Activated naive CD8-positive, alpha-beta T cell treated with anti-CD3 and anti-CD28 coated beads for 36 hours (primary cell): ENCODE measurements at regions not wholly inside any gene's neighbourhood (a gene's known extent, or its start where the extent isn't known, plus 50 kb on each side); places are given as distances from the start of the nearest gene placed in this dataset.

Experiments
- DNase-seq: peaks from one replicate; pipeline ENCODE4 v3.0.0; 2021
- H3K27ac Mint-ChIP-seq: one replicate; pipeline ENCODE4 v1.8.0; 2022; ENCODE audit warnings: mild to moderate bottlenecking, moderate library complexity, mixed read lengths
- H3K27me3 Mint-ChIP-seq: one replicate; pipeline ENCODE4 v1.8.0; 2022; ENCODE audit warnings: mild to moderate bottlenecking, mixed read lengths
- H3K36me3 Mint-ChIP-seq: one replicate; pipeline ENCODE4 v1.8.0; 2021; ENCODE audit warnings: mild to moderate bottlenecking, mixed read lengths
- H3K4me1 Mint-ChIP-seq: one replicate; pipeline ENCODE4 v1.8.0; 2021; ENCODE audit warnings: mixed read lengths
- H3K4me3 Mint-ChIP-seq: one replicate; pipeline ENCODE4 v1.8.0; 2022; ENCODE audit warnings: mild to moderate bottlenecking, moderate library complexity, mixed read lengths
- H3K9me3 Mint-ChIP-seq: one replicate; pipeline ENCODE4 v1.8.0; 2022; ENCODE audit warnings: mixed read lengths

DNA sequence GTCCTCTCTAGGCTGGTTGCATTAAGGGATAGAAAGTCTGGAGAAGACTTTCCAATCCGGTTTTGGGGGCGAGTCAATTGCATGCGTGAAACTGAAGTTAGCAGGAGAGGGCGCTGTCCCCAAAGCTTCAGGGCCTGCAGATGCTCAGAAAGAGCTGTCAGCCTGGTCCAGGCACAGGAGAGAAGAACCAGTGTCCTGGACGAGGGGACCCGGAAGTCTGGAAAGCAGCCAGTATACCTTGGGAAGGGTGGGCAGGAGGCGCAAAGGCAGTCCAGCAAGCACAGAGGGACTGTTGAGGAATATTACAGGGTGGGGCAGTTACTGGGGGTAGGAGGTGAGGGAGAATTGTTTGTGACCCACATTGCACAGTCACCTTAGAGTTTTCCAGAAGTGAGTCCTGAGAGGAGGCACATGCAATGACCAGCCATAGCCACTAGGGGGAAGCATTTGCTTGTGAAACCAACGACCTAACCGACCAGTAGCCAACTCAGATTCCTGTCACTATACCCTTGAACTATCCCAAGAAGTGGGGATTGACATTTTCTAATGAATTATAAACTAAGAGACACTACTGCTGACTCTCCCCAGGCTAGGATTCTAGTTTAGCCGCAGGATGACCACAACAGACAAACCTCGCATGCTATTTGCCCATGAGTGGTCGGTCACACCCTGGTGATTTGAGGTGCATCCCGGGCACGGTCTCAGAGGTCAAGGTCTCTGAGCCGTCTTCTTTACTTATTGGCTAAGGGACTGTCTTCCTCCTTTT lies 172.8 kb downstream of the RDH14 start:
- H3K27ac Mint-ChIP-seq = no peak overlapping the region
- H3K27me3 Mint-ChIP-seq = peaks cover 3% of the 10 kb centered on the region
- H3K9me3 Mint-ChIP-seq = no peaks in the 10 kb centered on the region
- peak; percentile 45 for DNase-seq
- no peak overlapping the region for H3K4me3 Mint-ChIP-seq
- H3K4me1 Mint-ChIP-seq = no peaks in the 10 kb centered on the region
- no peaks in the 10 kb centered on the region for H3K36me3 Mint-ChIP-seq

DNA sequence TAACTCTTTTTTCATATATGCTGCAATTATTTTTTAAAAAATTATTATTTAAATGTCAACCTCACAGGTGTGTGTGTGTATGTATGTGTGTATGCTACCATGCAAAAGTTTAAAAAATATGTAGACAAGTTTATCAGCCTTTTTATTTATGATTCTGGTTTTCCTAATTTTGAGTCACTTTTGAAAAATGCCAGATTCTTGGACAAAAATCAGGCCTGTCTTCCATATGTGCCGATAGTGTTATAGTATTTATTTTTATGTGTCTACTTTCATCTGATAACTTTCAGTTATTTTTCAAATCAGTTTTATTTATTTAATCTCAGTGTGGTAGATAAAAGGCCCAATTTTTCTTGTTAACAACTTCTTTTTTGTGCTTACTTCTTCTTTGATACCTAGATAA lies 176.2 kb downstream of the RDH14 start:
- Mint-ChIP-seq H3K36me3 (no peaks in the 10 kb centered on the region), H3K27ac (no peak overlapping the region)

GRCh38 chr2:18381386-18381785 lies 179.1 kb downstream of the RDH14 start:
- Mint-ChIP-seq H3K9me3 (no peaks in the 10 kb centered on the region), H3K27me3 (peaks cover 22% of the 10 kb centered on the region), H3K27ac (no peak overlapping the region), H3K4me1 (no peaks in the 10 kb centered on the region), H3K36me3 (no peaks in the 10 kb centered on the region), H3K4me3 (no peak overlapping the region)
- no peak for DNase-seq

More for the DNA sequence above, 176.2 kb downstream of the RDH14 start:
- no peak for DNase-seq
- Mint-ChIP-seq H3K4me3 (no peak overlapping the region), H3K27me3 (peaks cover 17% of the 10 kb centered on the region), H3K9me3 (no peaks in the 10 kb centered on the region), H3K4me1 (no peaks in the 10 kb centered on the region)

DNA sequence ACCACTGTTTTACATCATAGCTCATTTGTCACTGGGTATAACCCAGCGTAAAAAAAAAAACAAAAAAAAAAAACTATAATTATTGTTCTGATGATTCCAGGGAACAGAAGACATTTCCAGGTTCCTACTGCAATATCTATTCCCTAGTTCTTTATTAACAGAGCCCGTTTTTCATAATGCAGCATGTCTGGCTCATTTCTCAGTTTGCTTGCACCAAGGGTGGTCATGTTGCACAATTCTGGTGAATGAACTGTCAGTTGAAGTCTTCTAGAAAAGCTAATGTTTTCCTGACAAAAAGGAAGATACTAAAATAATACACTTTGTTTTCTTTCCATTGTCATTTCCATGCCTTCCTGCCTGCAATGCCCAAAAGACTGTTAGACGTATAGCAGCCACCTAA lies 180.1 kb downstream of the RDH14 start:
- no peaks in the 10 kb centered on the region for H3K4me1 Mint-ChIP-seq
- peaks cover 22% of the 10 kb centered on the region for H3K27me3 Mint-ChIP-seq
- no peak overlapping the region for H3K4me3 Mint-ChIP-seq

DNA sequence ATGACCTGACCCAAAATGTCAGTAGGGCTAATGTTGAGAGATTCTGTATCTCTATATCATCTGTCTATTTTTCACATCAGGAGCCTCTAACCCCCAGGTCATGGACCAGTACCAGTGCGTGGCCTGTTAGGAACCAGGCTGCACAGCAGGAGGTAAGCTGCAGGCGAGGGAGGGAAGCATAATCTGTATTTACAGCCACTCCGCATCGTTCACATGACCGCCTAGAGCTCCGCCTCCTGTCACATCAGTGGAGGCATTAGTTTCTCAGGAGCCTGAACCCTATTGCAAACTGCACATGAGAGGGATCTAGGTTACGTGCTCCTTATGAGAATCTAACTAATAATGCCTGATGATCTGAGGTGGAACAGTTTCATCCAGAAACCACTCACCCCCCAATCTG lies 180.6 kb downstream of the RDH14 start:
- H3K4me1 Mint-ChIP-seq = no peaks in the 10 kb centered on the region
- no peak overlapping the region for H3K4me3 Mint-ChIP-seq
- no peak overlapping the region for H3K27ac Mint-ChIP-seq
- H3K9me3 Mint-ChIP-seq = no peaks in the 10 kb centered on the region
- no peaks in the 10 kb centered on the region for H3K36me3 Mint-ChIP-seq
- H3K27me3 Mint-ChIP-seq = peaks cover 22% of the 10 kb centered on the region
- DNase-seq = no peak

More for the DNA sequence above, 180.1 kb downstream of the RDH14 start:
- DNase-seq = no peak
- Mint-ChIP-seq H3K36me3 (no peaks in the 10 kb centered on the region), H3K9me3 (no peaks in the 10 kb centered on the region), H3K27ac (no peak overlapping the region)

DNA sequence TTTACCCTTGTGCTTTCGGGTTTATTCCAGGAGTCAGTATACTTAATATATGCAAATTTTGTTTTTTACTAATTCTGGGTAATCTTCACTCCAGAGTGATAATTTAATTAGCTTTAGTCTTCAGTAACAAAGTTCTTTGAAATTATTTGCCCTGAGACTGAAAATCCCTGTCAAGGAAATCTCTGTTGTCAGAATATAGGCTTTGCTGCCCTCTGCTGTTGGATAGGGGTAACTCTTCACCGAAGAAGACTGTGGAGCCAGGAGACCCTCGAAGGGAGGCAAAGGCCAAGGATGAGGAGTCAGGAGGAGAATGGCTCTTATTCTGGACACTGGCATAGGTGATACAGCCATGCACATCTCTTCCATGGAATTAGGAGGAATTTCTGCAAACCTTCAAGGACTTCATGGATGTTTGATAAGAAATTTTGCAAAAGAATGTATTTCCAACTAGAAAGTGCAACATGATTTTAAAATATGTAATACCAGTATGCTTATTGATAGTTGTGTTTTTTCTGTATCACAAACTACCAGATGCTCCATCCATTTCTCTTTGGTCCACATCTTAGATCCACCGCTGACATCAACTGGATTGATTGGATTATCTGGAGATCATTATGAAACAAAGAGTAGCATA lies 182.3 kb downstream of the RDH14 start:
- peaks cover 26% of the 10 kb centered on the region for H3K27me3 Mint-ChIP-seq
- H3K36me3 Mint-ChIP-seq = no peaks in the 10 kb centered on the region
- no peaks in the 10 kb centered on the region for H3K4me1 Mint-ChIP-seq
- peak; percentile 2 for DNase-seq
- no peak overlapping the region for H3K27ac Mint-ChIP-seq
- no peak overlapping the region for H3K4me3 Mint-ChIP-seq
- no peaks in the 10 kb centered on the region for H3K9me3 Mint-ChIP-seq

GRCh38 chr2:18376936-18377335 lies 183.5 kb downstream of the RDH14 start:
- Mint-ChIP-seq H3K4me1 (no peaks in the 10 kb centered on the region), H3K27ac (no peak overlapping the region), H3K4me3 (no peak overlapping the region), H3K9me3 (no peaks in the 10 kb centered on the region), H3K27me3 (peaks cover 23% of the 10 kb centered on the region), H3K36me3 (no peaks in the 10 kb centered on the region)
- no peak for DNase-seq

- Mint-ChIP-seq H3K27me3 (peaks cover 28% of the 10 kb centered on the region), H3K9me3 (no peaks in the 10 kb centered on the region), H3K36me3 (no peaks in the 10 kb centered on the region), H3K4me3 (no peak overlapping the region), H3K4me1 (no peaks in the 10 kb centered on the region), H3K27ac (no peak overlapping the region)
- DNase-seq = no peak
Measured at GRCh38 chr2:18373664-18374063, 186.8 kb downstream of the RDH14 start.

DNA sequence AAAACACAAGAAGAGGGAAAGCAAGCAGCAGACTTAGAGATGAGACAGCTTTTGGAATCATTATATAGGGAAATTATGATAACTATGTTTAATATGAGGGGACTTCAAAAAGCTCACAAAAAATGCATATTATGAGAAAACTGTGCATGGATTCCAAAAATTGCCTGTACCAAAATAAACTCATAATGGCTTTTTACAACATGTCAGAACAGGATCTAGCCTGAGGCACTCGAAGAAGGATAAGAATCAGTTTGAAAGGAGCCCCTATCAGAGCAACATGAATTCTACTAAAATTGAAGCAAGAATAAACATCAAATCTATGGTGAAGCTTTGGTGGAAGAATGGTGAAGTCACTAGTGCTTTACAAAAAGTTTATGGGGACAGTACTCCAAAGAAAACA lies 187.4 kb downstream of the RDH14 start:
- Mint-ChIP-seq H3K9me3 (no peaks in the 10 kb centered on the region), H3K36me3 (no peaks in the 10 kb centered on the region), H3K27me3 (peaks cover 29% of the 10 kb centered on the region), H3K27ac (no peak overlapping the region), H3K4me1 (no peaks in the 10 kb centered on the region), H3K4me3 (no peak overlapping the region)
- no peak for DNase-seq

DNA sequence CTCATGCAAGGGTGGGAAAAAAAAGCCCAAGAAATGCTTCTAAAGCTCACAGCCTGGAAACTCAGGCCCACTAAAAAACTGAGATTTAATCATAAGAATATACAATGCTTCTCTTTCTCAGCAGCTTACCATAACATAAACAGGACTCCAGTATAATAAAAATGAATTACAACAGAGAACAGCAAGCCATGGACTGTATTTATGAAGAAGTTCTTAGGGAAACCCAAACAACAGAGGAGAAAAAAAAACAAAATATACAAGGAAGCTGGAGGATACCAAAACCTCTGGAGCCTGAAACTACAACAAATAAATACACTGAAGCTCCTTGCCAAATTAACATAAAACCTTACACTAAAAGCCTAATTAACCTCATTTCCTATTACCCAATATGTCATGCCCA lies 187.8 kb downstream of the RDH14 start:
- DNase-seq = no peak
- Mint-ChIP-seq H3K4me3 (no peak overlapping the region), H3K4me1 (no peaks in the 10 kb centered on the region), H3K9me3 (no peaks in the 10 kb centered on the region), H3K27ac (no peak overlapping the region), H3K36me3 (no peaks in the 10 kb centered on the region), H3K27me3 (peaks cover 25% of the 10 kb centered on the region)

DNA sequence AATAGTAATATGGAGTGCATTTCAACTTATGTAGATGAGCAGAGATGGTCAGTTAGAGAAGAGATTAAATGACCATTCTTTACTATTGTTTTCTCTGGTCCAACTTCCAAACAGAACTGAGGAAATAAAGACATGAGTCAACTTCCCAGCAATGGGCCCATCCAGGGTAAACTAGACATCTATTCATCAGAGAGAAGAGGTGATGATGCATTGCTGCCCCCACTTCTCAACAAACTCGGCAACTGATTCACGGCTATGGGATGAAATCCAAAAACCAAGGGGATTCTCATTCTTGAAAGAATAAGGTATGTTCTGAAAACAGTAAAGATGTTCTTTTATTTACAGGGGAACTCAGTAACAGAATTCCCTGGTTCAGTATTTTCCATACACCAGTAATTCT lies 190.7 kb downstream of the RDH14 start:
- Mint-ChIP-seq H3K36me3 (no peaks in the 10 kb centered on the region), H3K9me3 (no peaks in the 10 kb centered on the region), H3K4me3 (no peak overlapping the region), H3K27me3 (peaks cover 25% of the 10 kb centered on the region), H3K4me1 (no peaks in the 10 kb centered on the region), H3K27ac (no peak overlapping the region)
- no peak for DNase-seq

GRCh38 chr2:18368008-18368407 lies 192.4 kb downstream of the RDH14 start:
- no peak for DNase-seq
- Mint-ChIP-seq H3K27ac (no peak overlapping the region), H3K36me3 (no peaks in the 10 kb centered on the region), H3K4me1 (no peaks in the 10 kb centered on the region), H3K4me3 (no peak overlapping the region), H3K27me3 (peaks cover 21% of the 10 kb centered on the region), H3K9me3 (no peaks in the 10 kb centered on the region)

DNA sequence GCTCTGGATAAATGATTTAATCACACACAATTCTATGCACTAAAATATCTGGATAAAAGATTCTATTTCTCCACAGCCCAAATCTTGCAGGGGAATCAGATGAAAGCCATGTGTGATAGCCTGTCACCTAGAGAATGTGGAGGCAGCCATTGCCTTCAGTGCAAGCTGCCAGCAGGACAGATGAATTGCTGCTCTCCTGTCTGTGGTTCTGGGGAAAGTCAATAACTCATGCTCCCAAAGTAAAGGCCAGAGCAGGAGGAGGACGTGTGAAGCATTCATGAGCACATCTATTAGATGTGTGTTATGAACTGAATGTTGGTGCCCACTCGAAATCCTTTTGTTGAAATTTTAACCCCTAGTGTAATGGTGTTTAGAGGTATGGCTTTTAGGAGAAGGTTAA lies 195.1 kb downstream of the RDH14 start:
- Mint-ChIP-seq H3K36me3 (no peaks in the 10 kb centered on the region), H3K9me3 (no peaks in the 10 kb centered on the region), H3K4me1 (no peaks in the 10 kb centered on the region), H3K4me3 (no peak overlapping the region), H3K27me3 (peaks cover 17% of the 10 kb centered on the region), H3K27ac (no peak overlapping the region)
- no peak for DNase-seq

- Mint-ChIP-seq H3K27ac (no peak overlapping the region), H3K4me1 (no peaks in the 10 kb centered on the region)
- no peak for DNase-seq
Measured at GRCh38 chr2:18363348-18363747, 197.1 kb downstream of the RDH14 start.

DNA sequence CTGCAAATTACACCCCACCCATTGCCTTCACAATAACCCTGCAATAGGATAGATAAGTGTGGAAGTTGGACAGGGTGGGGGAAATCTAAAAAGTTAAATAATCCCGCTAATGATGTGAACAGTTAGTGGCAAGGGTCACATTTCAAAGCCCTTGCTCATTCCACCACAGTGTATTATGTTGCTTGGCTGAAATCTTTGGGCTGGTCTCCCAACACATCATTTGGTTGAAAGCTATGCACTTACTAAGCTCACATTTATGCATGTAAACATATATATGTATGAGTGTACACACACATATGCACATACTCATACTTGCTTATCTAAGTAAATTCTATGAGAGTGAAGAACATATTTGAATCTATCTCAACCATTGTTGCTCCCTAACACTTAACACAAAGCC lies 197.8 kb downstream of the RDH14 start:
- Mint-ChIP-seq H3K27me3 (no peaks in the 10 kb centered on the region), H3K4me1 (no peaks in the 10 kb centered on the region), H3K27ac (no peak overlapping the region), H3K9me3 (no peaks in the 10 kb centered on the region), H3K4me3 (no peak overlapping the region), H3K36me3 (no peaks in the 10 kb centered on the region)
- no peak for DNase-seq

More at GRCh38 chr2:18363348-18363747, 197.1 kb downstream of the RDH14 start:
- no peak overlapping the region for H3K4me3 Mint-ChIP-seq
- H3K27me3 Mint-ChIP-seq = peaks cover under 1% of the 10 kb centered on the region
- no peaks in the 10 kb centered on the region for H3K9me3 Mint-ChIP-seq
- H3K36me3 Mint-ChIP-seq = no peaks in the 10 kb centered on the region

- Mint-ChIP-seq H3K4me1 (no peaks in the 10 kb centered on the region), H3K9me3 (no peaks in the 10 kb centered on the region), H3K27me3 (no peaks in the 10 kb centered on the region), H3K27ac (no peak overlapping the region), H3K36me3 (no peaks in the 10 kb centered on the region), H3K4me3 (no peak overlapping the region)
- DNase-seq = no peak
Measured at GRCh38 chr2:18357537-18357936, 202.9 kb downstream of the RDH14 start.
